GM23338 (cell line): ENCODE measurements at regions not wholly inside any gene's neighbourhood (a gene's known extent, or its start where the extent isn't known, plus 50 kb on each side); places are given as distances from the start of the nearest gene placed in this dataset.

Experiments
- ATAC-seq: fragments of 200-7000 bp; cut with Tn5 transposase; 3 replicates; pipeline ENCODE4 v1.9.1; 2020
- DNase-seq: peaks from one replicate; pipeline ENCODE4 v3.0.0-alpha.2; 2015; ENCODE audit warnings: low spot score
- H2AFZ ChIP-seq: fragments of 200-600 bp; sonication (generic); 2 replicates; pipeline ENCODE4 v1.8.0; 2016; ENCODE audit warnings: antibody characterized with exemption, mild to moderate bottlenecking, moderate library complexity
- H3F3A ChIP-seq: fragments of 200-600 bp; sonication (generic); replicated peaks from 2 replicates; pipeline ENCODE4 v1.8.0; 2017; ENCODE audit warnings: antibody characterized with exemption, mixed run types, low read depth
- H3K27ac ChIP-seq: fragments of 200-600 bp; sonication (generic); 2 replicates; pipeline ENCODE4 v1.6.1; 2016; ENCODE audit warnings: low read depth
- H3K27me3 ChIP-seq: fragments of 200-600 bp; sonication (generic); 2 replicates; pipeline ENCODE4 v1.8.0; 2016; ENCODE audit warnings: mild to moderate bottlenecking, mixed run types, moderate library complexity; ENCODE audit not compliant: insufficient read depth
- H3K36me3 ChIP-seq: fragments of 200-600 bp; sonication (generic); 2 replicates; pipeline ENCODE4 v1.8.0; 2016; ENCODE audit warnings: mild to moderate bottlenecking; ENCODE audit not compliant: insufficient read depth
- H3K4me1 ChIP-seq: fragments of 200-600 bp; sonication (generic); 2 replicates; pipeline ENCODE4 v1.8.0; 2016; ENCODE audit warnings: mild to moderate bottlenecking, moderate library complexity; ENCODE audit not compliant: insufficient read depth
- H3K4me2 ChIP-seq: fragments of 200-600 bp; sonication (generic); 2 replicates; pipeline ENCODE4 v1.7.1; 2017; ENCODE audit warnings: mixed run types
- H3K4me3 ChIP-seq: fragments of 200-600 bp; sonication (generic); 2 replicates; pipeline ENCODE4 v1.6.1; 2016; ENCODE audit warnings: mixed run types
- H3K79me2 ChIP-seq: fragments of 200-600 bp; sonication (generic); replicated peaks from 2 replicates; pipeline ENCODE4 v1.8.0; 2017; ENCODE audit warnings: mild to moderate bottlenecking; ENCODE audit not compliant: insufficient read depth
- H3K9me2 ChIP-seq: fragments of 200-600 bp; sonication (generic); 2 replicates; pipeline ENCODE4 v1.8.0; 2017; ENCODE audit not compliant: insufficient read depth
- H4K20me1 ChIP-seq: fragments of 200-600 bp; sonication (generic); replicated peaks from 2 replicates; pipeline ENCODE4 v1.8.0; 2017; ENCODE audit warnings: mild to moderate bottlenecking; ENCODE audit not compliant: insufficient read depth
- H3K27ac Mint-ChIP-seq: 2 replicates; pipeline ENCODE4 v1.8.0; 2020; ENCODE audit warnings: inconsistent platforms, mild to moderate bottlenecking, moderate library complexity, mixed read lengths
- H3K27me3 Mint-ChIP-seq: 3 replicates; pipeline ENCODE4 v1.8.0; 2022; ENCODE audit warnings: low read depth, mild to moderate bottlenecking, moderate library complexity, mixed read lengths, inconsistent platforms; ENCODE audit not compliant: insufficient read depth, poor library complexity
- H3K36me3 Mint-ChIP-seq: 3 replicates; pipeline ENCODE4 v1.8.0; 2021; ENCODE audit warnings: low read depth, mild to moderate bottlenecking, inconsistent platforms, moderate library complexity, mixed read lengths
- H3K4me1 Mint-ChIP-seq: 3 replicates; pipeline ENCODE4 v1.8.0; 2020; ENCODE audit warnings: mild to moderate bottlenecking, inconsistent platforms, mixed read lengths
- H3K4me3 Mint-ChIP-seq: 3 replicates; pipeline ENCODE4 v1.8.0; 2021; ENCODE audit warnings: moderate library complexity, mild to moderate bottlenecking, inconsistent platforms, mixed read lengths
- H3K9me3 Mint-ChIP-seq: 3 replicates; pipeline ENCODE4 v1.8.0; 2020; ENCODE audit warnings: moderate library complexity, mild to moderate bottlenecking, inconsistent platforms, mixed read lengths
- CREB1 ChIP-seq: fragments of 250-450 bp; sonication (Bioruptor Pico); IDR thresholded peaks from 2 replicates; pipeline ENCODE4 v1.5.0; 2020; ENCODE audit warnings: low read depth, mild to moderate bottlenecking, moderate library complexity
- EZH2 ChIP-seq: fragments of 200-600 bp; sonication (generic); IDR thresholded peaks from one replicate; pipeline ENCODE4 v1.8.0; 2017; ENCODE audit warnings: antibody characterized with exemption, mild to moderate bottlenecking, low read depth; ENCODE audit not compliant: unreplicated experiment
- EZH2phosphoT487 ChIP-seq: fragments of 200-600 bp; sonication (generic); IDR thresholded peaks from one replicate; pipeline ENCODE4 v1.8.1; 2018; ENCODE audit warnings: antibody characterized with exemption; ENCODE audit not compliant: unreplicated experiment
- JUNB ChIP-seq: IDR thresholded peaks from one replicate; pipeline ENCODE4 v1.6.1; 2016; ENCODE audit warnings: antibody characterized with exemption; ENCODE audit not compliant: unreplicated experiment
- NANOG ChIP-seq: IDR thresholded peaks from 2 replicates; pipeline ENCODE4 v1.6.1; 2016; ENCODE audit warnings: antibody characterized with exemption, borderline replicate concordance
- POLR2AphosphoS5 ChIP-seq: IDR thresholded peaks from 2 replicates; pipeline ENCODE4 v1.6.1; 2016; ENCODE audit warnings: antibody characterized with exemption, low read depth
- STAT1 ChIP-seq: IDR thresholded peaks from one replicate; pipeline ENCODE4 v1.6.1; 2016; ENCODE audit warnings: antibody characterized with exemption; ENCODE audit not compliant: unreplicated experiment
- ZNF114 ChIP-seq: fragments of 250-450 bp; sonication (Bioruptor Pico); IDR thresholded peaks from 2 replicates; pipeline ENCODE4 v1.5.0; 2020; ENCODE audit warnings: mild to moderate bottlenecking, moderate library complexity
- ZNF331 ChIP-seq: fragments of 250-450 bp; sonication (Bioruptor Pico); IDR thresholded peaks from 2 replicates; pipeline ENCODE4 v1.5.0; 2020; ENCODE audit warnings: low read depth, mild to moderate bottlenecking, moderate library complexity
- TF ChIP-seq, protein P1 (sequence below), 2 experiments: fragments of 200-600 bp in 1 of 2; sonication (generic) in 1 of 2; conservative IDR thresholded peaks; 2 replicates each; pipeline versions ENCODE4 v1.5.1 to v1.6.1; 2016 to 2017; ENCODE audit warnings: antibody characterized with exemption in 2 of 2, low read depth in 2 of 2, mild to moderate bottlenecking in 2 of 2, moderate library complexity in 1 of 2
- TF ChIP-seq, protein P2 (sequence below): IDR thresholded peaks from one replicate; pipeline ENCODE4 v1.6.1; 2018; ENCODE audit warnings: antibody characterized with exemption; ENCODE audit not compliant: unreplicated experiment
- TF ChIP-seq, protein P3 (sequence below): IDR thresholded peaks from 2 replicates; pipeline ENCODE4 v1.6.1; 2016; ENCODE audit warnings: antibody characterized with exemption

GRCh38 chr1:244207042-244207934, 156.2 kb downstream of the ZBTB18 start (continued):
- TF ChIP-seq, protein P1, sequence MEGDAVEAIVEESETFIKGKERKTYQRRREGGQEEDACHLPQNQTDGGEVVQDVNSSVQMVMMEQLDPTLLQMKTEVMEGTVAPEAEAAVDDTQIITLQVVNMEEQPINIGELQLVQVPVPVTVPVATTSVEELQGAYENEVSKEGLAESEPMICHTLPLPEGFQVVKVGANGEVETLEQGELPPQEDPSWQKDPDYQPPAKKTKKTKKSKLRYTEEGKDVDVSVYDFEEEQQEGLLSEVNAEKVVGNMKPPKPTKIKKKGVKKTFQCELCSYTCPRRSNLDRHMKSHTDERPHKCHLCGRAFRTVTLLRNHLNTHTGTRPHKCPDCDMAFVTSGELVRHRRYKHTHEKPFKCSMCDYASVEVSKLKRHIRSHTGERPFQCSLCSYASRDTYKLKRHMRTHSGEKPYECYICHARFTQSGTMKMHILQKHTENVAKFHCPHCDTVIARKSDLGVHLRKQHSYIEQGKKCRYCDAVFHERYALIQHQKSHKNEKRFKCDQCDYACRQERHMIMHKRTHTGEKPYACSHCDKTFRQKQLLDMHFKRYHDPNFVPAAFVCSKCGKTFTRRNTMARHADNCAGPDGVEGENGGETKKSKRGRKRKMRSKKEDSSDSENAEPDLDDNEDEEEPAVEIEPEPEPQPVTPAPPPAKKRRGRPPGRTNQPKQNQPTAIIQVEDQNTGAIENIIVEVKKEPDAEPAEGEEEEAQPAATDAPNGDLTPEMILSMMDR (conservative IDR thresholded peaks at IDR 0.05; ENCODE audit: low read depth in 2 of 2), result no peak
- TF ChIP-seq ZNF331 (no peak), CREB1 (CRISPR knock-in tag) (no peak), POLR2AphosphoS5 (no peak), JUNB (no peak), STAT1 (no peak), EZH2 (no peak), ZNF114 (CRISPR knock-in tag) (no peak), EZH2phosphoT487 (no peak)
- TF ChIP-seq, protein P2, sequence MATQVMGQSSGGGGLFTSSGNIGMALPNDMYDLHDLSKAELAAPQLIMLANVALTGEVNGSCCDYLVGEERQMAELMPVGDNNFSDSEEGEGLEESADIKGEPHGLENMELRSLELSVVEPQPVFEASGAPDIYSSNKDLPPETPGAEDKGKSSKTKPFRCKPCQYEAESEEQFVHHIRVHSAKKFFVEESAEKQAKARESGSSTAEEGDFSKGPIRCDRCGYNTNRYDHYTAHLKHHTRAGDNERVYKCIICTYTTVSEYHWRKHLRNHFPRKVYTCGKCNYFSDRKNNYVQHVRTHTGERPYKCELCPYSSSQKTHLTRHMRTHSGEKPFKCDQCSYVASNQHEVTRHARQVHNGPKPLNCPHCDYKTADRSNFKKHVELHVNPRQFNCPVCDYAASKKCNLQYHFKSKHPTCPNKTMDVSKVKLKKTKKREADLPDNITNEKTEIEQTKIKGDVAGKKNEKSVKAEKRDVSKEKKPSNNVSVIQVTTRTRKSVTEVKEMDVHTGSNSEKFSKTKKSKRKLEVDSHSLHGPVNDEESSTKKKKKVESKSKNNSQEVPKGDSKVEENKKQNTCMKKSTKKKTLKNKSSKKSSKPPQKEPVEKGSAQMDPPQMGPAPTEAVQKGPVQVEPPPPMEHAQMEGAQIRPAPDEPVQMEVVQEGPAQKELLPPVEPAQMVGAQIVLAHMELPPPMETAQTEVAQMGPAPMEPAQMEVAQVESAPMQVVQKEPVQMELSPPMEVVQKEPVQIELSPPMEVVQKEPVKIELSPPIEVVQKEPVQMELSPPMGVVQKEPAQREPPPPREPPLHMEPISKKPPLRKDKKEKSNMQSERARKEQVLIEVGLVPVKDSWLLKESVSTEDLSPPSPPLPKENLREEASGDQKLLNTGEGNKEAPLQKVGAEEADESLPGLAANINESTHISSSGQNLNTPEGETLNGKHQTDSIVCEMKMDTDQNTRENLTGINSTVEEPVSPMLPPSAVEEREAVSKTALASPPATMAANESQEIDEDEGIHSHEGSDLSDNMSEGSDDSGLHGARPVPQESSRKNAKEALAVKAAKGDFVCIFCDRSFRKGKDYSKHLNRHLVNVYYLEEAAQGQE, result no peak
- TF ChIP-seq, protein P3, sequence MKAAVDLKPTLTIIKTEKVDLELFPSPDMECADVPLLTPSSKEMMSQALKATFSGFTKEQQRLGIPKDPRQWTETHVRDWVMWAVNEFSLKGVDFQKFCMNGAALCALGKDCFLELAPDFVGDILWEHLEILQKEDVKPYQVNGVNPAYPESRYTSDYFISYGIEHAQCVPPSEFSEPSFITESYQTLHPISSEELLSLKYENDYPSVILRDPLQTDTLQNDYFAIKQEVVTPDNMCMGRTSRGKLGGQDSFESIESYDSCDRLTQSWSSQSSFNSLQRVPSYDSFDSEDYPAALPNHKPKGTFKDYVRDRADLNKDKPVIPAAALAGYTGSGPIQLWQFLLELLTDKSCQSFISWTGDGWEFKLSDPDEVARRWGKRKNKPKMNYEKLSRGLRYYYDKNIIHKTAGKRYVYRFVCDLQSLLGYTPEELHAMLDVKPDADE, result no peak

DNA sequence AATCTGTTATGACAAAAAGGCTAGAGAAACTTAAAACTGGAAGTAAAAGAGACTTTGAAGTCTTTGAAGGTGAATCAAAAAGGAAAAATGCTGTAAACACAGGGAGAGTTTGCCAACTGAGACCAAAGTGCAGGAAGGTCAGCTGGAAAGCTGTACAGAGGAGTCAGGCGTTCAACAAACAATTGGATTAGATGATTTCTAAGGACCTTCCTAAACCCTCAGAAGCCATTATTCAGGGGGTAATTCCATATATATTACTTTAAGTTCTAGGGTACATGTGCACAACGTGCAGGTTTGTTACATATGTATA, 156.8 kb downstream of the ZBTB18 start:
- H3K4me3 Mint-ChIP-seq, result no peak overlapping the region
- no peak overlapping the region for H3K27ac Mint-ChIP-seq
- H3K4me2 ChIP-seq, result no peak overlapping the region
- TF ChIP-seq CREB1 (CRISPR knock-in tag), result no peak
- TF ChIP-seq NANOG, result no peak
- no peak for TF ChIP-seq ZNF114 (CRISPR knock-in tag)
- no peak for TF ChIP-seq ZNF331
- TF ChIP-seq EZH2, result no peak
- no peak for TF ChIP-seq POLR2AphosphoS5

More for the DNA sequence above, 156.8 kb downstream of the ZBTB18 start:
- no peaks in the 10 kb centered on the region for H4K20me1 ChIP-seq
- no peaks in the 10 kb centered on the region for H3K27me3 ChIP-seq
- H2AFZ ChIP-seq, result no peak overlapping the region
- H3K4me1 Mint-ChIP-seq, result no peaks in the 10 kb centered on the region
- H3K4me3 ChIP-seq, result no peak overlapping the region
- ATAC-seq (no peak), DNase-seq (no peak)
- H3K27me3 Mint-ChIP-seq, result peaks cover 6% of the 10 kb centered on the region
- H3K9me3 Mint-ChIP-seq, result no peaks in the 10 kb centered on the region
- no peaks in the 10 kb centered on the region for H3F3A ChIP-seq
- no peaks in the 10 kb centered on the region for H3K36me3 Mint-ChIP-seq
- H3K9me2 ChIP-seq, result no peaks in the 10 kb centered on the region
- no peak overlapping the region for H3K27ac ChIP-seq
- H3K36me3 ChIP-seq, result no peaks in the 10 kb centered on the region
- H3K79me2 ChIP-seq, result no peaks in the 10 kb centered on the region
- H3K4me1 ChIP-seq, result no peaks in the 10 kb centered on the region
